WTC11 (cell line): ENCODE measurements at regions not wholly inside any gene's neighbourhood (a gene's known extent, or its start where the extent isn't known, plus 50 kb on each side); places are given as distances from the start of the nearest gene placed in this dataset.

Source experiments
- ATF2 ChIP-seq: sonication (generic); formaldehyde crosslinking; IDR thresholded peaks from 2 replicates; pipeline ENCODE4 v1.8.1; 2022; ENCODE audit warnings: low read depth, missing genetic modification reagents, borderline replicate concordance
- CREM ChIP-seq: sonication (generic); formaldehyde crosslinking; IDR thresholded peaks from 2 replicates; pipeline ENCODE4 v1.8.1; 2022; ENCODE audit warnings: mild to moderate bottlenecking, missing genetic modification reagents, moderate library complexity
- CTCF ChIP-seq: fragments of 200-600 bp; IDR thresholded peaks from 2 replicates; pipeline ENCODE4 v1.8.0; 2022; ENCODE audit warnings: antibody characterized with exemption
- FOXJ3 ChIP-seq: sonication (generic); formaldehyde crosslinking; IDR thresholded peaks from 2 replicates; pipeline ENCODE4 v1.9.0; 2021; ENCODE audit warnings: missing genetic modification reagents, mild to moderate bottlenecking, borderline replicate concordance
- FOXP4 ChIP-seq: sonication (generic); formaldehyde crosslinking; IDR thresholded peaks from 2 replicates; pipeline ENCODE4 v1.8.0; 2022; ENCODE audit warnings: mild to moderate bottlenecking, missing genetic modification reagents
- SP1 ChIP-seq: sonication (generic); formaldehyde crosslinking; conservative IDR thresholded peaks from 2 replicates; pipeline ENCODE4 v1.8.1; 2022; ENCODE audit warnings: missing genetic modification reagents
- ZNF423 ChIP-seq: fragments of 250-450 bp; sonication (Bioruptor Pico); IDR thresholded peaks from 2 replicates; pipeline ENCODE4 v2.1.2; 2022; ENCODE audit warnings: mild to moderate bottlenecking, moderate library complexity

- no peak for TF ChIP-seq CTCF
- no peak for TF ChIP-seq SP1 (CRISPR knock-in tag)
- TF ChIP-seq ZNF423 (CRISPR knock-in tag) = no peak
- TF ChIP-seq FOXJ3 = no peak
- no peak for TF ChIP-seq CREM (CRISPR knock-in tag)
- TF ChIP-seq FOXP4 = no peak
- TF ChIP-seq ATF2 = no peak
Observed at GRCh38 chr18:77482190-77483085, 232.8 kb downstream of the GALR1 start.
